ENCODE measurements at regions not wholly inside any gene's neighbourhood (a gene's known extent, or its start where the extent isn't known, plus 50 kb on each side); places are given as distances from the start of the nearest gene placed in this dataset.

DNA sequence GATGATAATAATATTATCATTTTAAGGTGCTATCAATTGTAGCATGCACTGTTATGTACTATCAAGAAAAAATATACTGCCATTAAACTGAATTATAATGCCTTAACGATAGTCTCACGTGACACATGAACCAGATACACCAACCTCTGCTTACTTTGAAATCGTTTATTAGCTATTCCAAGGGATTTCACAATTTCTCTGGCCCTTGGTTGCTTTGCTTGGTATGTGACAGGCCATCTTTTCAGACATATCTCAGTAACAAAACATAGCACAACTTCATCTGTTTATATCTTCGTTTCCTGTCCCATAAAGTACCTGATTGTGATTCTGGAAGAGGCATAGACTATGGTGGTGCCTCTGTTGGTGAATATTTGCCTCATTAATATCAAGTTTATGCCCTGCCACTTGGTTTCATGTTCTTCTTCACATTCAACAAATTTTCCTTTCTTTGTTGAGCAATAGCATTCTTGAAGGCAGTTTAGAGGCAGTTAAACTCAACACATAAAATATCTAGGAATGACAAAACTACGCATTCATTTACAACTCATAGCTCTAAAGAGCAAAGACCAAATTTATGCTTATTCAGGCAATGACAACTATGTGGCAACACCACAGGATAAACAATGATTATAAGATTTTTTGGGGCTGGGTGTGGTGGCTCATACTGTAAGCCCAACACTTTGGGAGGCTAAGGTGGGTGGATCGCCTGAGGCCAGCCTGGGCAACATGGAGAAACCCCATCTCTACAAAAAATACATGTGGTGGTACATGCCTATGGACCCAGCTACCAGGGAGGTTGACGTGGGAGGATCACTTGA is 84.3 kb downstream of the MCFD2 start:
- DNase-seq (ENCODE audit: low read depth) = peak; percentile 30

DNA sequence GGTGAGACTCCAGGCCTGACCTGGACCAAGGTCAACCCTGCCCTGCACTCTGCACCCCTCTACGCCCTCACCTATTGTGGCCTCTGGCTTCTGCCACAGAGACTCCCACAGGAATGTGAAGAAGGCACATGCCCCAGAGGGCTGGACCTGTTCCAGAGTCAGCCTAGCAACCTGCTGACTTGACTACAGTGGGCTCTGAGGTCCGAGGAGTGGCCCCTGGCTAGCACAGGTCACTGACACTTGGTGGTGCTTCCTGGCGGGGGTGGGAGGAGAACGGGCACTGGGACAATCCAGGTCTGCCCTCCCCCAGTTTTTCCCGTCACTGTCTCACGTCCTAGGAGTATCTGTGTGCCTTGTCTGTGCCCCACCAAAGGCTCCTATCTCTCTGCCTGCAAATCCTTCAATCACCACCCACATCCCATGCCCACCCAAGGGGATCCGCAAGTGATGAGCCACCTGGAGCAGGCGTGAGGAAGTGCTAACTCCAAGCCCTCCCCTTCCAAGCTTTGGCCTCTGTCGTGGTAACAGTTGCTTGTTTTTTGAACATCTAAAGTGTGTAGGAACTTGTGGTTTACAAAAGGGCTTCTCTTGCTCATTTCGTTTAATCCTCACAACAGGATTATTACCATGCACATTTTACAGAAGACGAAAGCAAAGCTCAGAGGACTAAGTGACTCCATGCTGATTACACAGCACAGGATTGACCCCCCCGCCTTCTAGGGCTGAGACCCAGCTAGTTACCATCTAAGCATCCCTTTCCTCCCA is 86.2 kb downstream of the MCFD2 start:
- no peak for DNase-seq (ENCODE audit: low read depth)

DNA sequence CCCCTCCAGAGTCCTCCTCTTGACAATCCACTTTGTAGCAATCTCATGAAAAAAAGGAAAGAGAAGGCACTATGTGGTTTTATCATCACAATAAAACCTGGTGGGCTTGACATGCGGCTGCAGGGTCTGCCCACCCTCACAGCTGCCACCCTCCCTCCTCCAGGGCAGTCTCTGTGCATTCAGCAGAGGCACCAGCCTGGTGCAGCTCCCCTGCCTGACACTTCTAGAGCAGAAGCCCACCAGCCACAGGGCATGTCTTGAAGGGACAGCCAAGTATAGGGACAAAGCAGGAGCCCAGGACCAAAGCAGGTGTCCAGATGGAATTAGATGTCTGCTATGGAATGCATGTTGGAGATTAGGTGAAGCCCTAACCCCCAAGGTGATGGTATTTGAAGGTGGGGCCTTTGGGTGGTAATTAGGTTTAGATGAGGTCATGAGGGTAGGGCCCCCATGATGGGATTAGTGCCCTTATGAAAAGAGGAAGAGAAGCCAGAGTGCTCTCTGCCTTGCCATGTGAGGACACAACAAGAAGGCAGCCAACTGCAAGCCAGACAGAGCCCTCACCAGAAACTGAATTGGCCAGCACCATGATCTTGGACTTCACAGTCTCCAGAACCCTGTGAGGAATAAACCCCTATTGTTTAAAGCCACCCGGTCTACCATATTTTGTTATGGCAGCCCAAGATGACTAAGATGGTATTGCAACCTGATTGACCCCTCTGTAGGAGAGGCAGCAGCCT is 86.9 kb downstream of the MCFD2 start:
- DNase-seq (ENCODE audit: low read depth) = no peak

DNA sequence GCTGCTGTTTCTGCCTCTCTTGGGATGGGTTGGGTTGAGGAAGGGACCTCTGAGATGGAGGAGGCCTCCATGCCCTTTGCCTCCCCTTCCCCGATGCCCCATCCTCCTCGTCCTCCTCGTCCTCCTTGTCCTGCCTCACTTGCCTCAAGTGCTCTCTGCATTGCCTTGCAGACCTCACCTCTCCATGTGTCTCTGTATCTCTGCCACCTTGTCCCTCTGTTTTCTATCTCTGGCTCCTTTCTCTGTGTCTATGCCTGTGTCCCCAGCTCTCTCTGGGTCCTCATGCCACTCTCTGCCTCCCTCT is 87.5 kb downstream of the MCFD2 start:
- DNase-seq (ENCODE audit: low read depth) = no peak

DNA sequence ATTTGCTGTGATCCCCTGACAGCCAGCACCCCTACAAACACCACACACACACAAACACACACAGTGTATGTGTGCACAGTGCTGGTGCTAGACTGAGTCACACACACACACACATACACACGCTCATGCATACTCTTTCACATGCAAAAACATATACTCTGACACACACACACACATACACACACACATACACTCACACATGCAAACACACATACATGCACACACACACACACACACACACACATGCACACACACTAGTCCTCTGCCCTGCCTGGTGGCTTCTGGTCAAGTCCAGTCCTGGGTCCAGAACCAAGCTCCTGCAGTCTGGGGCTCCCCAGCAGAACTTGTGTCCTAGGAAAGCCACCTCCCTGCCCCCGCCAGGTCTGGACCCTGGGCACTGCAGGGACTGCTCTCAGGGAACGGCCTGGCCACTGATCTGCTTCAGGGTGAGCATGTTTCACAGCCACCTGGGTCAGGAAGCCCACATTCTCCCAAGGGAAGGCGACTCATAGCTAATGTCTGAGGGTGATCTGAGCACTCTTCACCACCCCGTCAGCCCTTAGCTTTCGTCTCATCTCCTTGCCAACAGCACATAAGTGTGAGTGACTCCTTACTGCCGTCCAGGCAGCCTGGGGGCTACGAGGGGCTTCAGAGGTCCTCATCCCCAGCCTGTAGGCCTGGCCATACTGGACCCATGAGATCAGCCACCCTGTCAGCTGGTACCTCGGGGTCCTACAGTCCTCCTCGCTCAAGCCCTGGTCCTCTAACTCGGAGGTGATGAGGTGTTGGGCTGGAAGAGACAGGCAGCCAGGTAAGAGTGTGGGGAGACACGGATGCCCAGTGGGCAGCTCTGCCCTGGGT is 88.1 kb downstream of the MCFD2 start:
- peak; percentile 86 for DNase-seq (ENCODE audit: low read depth)

DNA sequence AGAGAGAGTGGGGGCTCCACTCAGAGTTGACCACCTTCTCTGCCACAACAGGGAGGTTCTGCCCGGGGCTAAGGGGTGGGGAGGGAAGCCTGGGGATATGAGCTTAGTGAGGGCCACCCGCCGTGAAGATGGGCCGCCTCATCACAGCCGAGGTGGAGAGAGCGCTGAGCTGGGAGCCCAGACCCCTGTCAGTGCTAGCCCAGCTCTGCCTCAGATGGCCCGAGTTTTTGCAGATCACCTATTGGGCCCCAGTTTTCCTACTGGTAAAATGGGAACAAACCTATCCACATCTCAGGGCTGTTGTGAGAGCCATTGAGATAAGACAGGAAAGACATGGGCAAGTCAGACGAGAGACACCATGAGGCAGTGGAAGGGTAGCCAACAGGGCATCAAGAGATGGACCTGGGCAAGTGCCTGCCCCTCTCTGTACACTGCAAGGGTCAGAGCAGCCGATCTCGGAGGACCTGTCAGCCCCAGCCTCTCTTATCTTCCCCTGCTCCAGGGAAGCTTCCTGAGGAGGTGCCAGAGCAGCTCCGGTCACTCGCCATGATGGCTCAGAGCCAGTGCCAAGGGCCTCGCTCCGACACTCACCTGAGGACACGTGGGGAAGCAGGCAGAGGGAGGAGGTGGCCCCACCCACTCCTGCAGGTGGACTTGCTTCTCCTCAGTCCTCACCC is 88.9 kb downstream of the MCFD2 start:
- no peak for DNase-seq (ENCODE audit: low read depth)

DNA sequence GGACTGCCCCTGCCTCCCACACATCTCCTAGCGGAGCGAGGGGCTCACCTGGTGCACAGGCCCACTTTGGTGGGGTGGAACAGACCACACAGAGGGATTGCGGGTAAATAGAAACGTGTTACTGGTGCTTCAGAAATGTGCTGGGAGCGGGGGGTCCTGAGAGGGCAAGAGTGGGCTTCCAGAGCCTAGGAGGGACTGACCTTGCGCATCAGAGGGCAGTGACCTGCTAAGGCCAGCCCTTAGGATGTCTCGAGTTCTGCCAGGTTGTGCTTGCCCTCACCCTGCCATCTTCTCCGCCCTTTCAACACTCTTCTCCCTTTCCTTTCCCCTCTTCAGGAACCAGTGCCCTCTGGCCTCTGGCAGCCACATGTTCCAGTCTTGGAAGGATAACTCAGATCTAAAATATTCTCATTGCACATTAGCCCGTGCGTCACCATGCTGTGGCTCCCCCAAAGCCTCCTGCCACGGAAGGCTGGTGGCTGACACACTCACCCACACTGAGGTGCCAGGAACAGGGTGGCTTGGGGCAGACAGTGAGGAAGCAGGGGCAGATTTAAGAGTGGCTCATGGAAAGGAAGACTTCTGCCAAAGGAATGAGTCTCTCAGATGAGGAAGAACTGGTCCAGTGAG is 89.6 kb downstream of the MCFD2 start:
- DNase-seq (ENCODE audit: low read depth) = peak; percentile 94

DNA sequence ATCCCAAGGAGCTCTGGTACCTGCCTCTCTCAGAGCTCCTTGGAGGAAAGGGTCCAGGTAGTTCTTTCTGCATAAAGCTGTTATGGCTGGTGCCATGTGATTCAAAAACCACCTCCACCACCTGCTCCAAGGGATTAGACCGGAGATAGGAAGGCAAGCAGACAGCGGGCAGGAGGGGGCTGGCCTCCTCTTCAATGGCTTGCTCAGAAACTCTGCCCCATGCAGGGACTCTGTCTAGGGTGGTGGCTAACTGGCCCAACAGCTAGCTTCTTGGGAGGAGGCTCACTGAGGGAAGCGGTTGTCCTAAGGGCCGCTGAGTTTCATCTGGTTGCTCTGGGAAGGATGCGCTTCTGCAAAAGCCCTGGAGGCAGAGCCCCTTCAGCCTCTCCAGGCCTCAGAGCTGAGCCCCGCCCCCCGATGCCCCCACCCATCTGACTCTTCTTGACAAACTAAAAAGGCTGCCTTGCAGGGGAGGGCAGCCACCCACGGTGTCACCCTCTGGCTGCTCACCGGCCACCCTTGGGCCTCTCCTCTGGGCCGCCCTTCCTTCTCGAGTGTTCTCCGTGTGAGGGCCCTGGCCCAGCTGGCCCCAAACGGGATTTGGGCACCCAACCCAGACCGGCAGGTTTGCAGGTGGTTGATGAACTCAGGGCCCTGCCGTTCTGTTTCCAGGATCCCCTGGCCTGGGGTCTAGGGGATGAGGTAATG is 90.2 kb downstream of the MCFD2 start:
- no peak for DNase-seq (ENCODE audit: low read depth)

DNA sequence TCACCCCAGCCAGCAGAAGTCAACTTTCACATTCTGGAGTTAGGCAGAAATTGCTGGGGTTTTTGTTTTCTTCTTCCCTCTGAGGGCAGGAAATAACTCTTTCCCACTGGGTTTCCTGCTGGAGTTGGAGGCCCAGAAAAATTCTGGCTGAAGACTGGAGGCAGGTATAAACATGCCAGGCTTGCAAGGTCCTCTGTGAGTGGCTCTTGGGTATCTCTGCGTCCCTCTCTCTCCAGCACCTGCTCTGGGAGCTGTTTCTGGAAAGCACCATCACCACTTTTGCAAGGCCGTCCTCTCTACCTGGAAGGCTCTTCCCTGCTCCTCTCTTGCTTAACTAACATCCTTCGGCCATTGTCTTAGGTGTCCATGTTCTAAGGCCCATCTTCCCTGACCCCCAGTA is 91.0 kb downstream of the MCFD2 start:
- DNase-seq (ENCODE audit: low read depth) = no peak

DNA sequence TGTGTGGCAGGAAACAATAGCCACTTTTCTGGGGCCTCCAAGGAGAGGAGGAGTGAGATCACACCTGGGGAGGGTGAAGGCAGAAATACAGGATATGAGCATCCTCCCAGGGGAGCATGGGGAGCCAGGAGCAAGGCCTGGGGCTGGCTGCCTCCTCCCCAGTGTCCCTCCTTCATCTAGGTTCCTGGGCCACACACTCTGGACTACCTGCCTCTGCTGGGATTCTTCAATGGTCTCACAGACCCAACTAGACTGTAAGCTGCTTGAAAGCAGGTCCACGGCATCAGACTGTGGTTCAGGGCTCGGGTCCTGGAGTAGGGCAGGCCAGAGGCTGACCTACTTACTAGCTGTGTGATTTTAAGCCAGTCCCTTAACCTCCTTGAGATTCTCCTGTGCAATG is 94.0 kb downstream of the MCFD2 start:
- no peak for DNase-seq (ENCODE audit: low read depth)

DNA sequence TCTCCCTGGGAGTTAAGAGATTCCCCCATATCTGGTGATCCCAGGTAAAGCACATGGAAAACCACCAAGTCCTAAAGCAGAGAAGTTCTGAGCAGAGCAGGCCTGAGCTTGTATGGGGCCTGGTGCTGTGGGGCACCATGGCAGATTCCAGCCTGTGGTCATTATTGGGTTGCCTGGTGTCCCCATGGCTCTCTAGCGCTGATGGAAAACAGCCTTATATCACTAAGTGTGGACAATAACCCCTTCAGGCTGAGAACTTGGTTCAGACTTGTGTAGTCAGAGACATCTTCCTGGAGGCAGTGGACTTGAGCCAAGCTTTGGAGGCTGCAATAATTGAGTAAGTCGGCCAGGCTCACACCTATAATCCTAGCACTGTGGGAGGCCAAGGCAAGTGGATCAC is 96.8 kb downstream of the MCFD2 start:
- DNase-seq (ENCODE audit: low read depth) = no peak

DNA sequence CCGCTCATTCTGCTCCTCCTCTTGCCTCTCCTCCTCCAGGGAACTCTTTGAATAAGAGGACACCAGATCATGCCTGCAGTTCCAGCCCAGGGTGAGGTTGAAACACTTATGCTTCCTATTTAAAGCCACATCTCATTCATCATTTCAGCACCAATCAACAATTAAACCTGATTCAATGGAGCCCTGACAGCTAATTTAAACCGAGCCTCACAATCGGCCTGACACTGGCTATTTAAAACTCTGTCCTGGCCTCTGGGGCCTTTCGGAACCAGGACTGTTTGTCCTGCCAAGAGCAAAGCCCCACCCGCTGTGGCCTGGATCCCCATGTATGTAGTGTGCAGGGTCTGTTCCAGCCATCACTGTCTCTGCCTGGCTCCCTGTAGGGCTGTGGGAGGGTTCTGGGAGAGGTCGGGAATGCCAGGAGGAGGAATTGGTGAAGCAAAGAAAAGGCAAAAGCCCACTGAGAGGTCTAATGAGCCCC is 97.4 kb downstream of the MCFD2 start:
- no peak for DNase-seq (ENCODE audit: low read depth)

DNA sequence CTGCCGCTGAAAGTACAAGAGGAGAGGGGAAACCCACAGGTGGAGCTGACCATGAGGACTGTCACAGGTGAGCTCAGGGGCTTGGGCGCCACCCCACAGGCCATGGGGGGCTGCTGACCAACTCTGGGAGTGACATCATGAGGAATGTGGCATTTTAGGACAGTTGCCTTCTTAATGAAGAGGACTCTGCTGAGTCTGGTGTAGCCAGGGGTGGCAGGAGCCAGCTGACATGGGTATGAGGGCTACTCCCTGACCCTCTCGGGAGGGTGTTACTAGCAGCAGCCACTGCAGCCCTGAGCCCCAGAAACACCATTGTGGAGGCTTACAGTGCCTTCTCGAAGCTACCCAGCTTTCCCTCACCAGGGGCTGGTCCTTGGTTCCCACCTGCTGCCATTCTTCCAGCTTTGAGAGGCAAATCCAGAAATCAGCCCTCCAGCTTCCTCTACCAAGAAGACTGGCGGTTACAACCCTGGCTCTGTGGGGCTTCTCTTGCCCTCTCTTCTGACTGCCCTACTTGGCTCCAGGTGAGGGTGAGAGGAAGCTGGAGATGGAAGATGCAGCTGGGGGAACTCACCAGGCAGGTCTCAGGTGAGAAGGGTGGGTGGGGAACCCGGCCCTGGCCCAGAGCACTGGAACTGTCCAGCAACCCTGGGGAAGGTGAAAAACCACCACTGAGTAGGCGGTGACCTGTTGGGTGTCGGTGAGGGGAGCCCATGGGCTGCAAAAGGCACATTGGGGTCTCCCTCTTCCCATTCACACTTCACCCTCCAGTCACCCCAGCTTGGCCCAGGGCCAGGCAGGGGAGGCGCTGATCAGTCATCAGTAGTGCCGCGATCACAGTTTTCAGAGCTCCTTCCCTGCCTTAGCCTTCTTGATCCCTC is 98.5 kb downstream of the MCFD2 start:
- DNase-seq (ENCODE audit: low read depth) = no peak

DNA sequence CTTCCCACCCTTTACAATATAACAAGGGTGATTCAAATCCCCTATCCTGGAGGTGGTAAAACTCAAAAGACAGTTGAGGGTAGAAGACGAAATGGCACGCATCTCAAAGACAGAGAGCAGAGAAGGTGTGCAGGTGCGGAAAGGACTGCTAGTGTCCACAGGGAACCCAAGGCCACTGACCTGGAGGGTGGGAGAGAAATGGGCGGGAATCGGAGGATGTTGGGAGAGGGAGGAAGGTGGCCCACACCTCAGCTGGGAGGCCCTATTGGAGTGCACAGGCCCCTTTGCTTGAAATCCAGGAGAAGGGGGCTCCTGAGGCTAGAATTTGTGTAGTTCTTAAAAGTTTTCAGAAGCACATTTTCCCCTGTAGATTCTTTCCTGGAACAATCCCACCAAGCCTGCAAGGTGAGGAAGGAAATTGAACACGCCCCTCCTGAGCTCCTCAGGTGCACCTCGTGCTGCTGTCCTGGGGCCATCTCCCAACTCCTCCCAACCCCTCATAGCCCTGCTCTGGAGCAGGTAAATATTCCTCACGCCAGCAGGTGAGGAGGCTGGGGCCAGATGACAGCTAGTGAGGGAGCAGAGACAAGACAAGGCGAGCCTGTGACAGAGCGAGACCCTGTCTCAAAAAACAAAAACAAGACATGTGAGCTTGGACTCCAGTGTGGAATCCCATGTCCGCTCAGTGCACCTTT is 99.3 kb downstream of the MCFD2 start:
- DNase-seq (ENCODE audit: low read depth) = no peak

DNA sequence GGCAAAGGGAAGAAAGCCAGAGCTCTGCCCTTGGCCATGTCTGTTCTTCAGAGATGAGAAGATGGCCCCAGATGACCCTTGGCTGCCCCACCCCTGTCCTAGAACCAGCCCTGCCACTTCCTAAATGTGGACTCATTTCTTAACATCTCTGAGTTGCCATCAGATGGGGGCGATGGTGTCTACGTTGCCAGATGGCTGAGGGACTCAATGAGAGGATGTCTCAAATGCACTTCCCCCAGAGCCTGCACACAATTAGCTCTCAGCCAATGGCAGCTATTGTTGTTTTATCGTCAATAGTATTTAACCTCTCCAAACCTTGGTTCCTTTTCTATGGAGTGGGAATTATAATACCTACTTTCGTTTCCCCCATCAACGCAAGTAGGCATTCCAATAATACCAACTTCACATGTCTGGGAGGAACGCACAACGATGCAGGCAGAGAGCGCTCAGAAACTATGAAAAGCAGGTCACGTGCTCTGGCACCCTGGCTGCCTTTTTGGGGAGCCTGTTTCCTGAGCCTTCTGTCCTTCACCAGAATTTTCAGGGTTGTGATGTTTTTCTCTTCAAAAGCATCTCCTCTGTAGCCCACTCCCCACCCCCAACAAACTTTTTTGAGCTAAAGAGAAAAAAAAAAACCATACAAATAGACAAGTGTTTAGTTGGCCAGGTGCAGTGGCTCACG is 100.3 kb downstream of the MCFD2 start:
- DNase-seq (ENCODE audit: low read depth) = no peak

DNA sequence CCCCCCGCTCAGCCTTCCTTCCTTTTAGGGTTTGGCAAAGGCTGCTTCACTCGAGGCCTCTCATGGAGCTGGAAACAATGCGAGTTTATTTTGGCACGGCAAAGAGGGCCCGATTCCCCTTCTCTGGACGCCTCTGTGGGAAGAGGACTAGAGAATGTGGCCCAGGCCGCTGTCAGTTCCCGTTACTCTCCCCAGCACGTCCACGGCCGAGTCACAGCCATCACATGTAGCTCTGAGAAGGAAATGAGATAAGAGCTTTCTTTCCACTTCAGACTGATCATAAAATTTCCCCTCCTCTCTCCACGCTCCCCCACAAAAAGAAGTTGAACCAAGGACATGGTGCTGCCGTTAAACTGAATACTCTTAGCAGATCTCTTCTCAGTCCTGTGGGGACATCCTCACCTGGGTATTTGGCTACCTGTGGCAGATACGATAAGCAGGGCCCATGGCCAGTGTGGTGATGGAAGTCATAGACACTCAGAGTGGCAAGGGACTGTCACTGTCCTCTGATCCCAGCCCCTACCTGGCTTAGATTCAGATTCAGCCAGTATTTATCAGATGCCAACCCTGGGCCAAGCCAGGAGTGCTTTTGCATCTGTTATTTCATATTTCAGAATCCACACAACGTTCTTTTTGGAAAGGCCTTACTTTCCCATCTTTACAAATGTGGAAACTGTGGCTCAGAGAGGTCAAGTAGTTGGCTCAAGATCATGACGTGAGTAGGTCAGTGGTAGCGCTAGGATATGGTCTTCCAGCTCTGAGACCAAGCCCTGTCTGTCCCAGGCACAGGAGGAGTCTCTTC is 101.2 kb downstream of the MCFD2 start:
- DNase-seq (ENCODE audit: low read depth) = no peak

DNA sequence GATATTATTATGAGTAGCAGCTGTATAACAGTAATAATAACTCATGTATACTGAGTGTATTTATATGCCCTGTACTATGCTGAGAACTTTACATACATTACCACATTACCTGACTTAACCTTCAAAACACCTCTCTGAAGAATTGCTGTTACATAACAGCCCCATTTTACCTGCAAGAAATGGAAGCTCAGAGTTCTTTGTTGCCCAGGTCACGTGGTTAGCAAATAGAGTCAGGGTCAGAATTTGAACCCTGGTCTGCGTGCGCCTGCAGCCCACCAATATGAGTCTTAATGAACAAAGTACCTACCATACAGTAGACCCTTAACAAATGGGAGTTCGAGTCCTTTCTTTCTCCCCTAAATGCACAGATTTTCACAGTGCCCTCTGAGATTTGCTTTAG is 101.9 kb downstream of the MCFD2 start:
- DNase-seq (ENCODE audit: low read depth) = no peak

All from ELR (cell line).